GM12878 (cell line): ENCODE measurements at regions not wholly inside any gene's neighbourhood (a gene's known extent, or its start where the extent isn't known, plus 50 kb on each side); places are given as distances from the start of the nearest gene placed in this dataset.

Source experiments
- ATAC-seq: fragments of 200-7000 bp; cut with Tn5 transposase; 3 replicates; pipeline ENCODE4 v1.9.1; 2020; ENCODE audit warnings: mild to moderate bottlenecking, moderate library complexity
- BruUV-seq: library from RNA; stranded (reverse); fragments of 400-500 nt; replicated peaks from 2 replicates; lab custom pipeline; 2021; lab: Mats Ljungman, UMichigan
- CTCF ChIA-PET: fragments of 300-600 bp; sonication (Branson Sonifier 250); formaldehyde crosslinking; extraction: SDS; loops from one replicate; lab custom pipeline; 2021; ENCODE audit warnings: inconsistent platforms; lab: Yijun Ruan, JAX
- POLR2A ChIA-PET: fragments of 350-600 bp; formaldehyde crosslinking; extraction: SDS; loops from one replicate; lab custom pipeline; 2021; ENCODE audit warnings: inconsistent platforms; lab: Charles Lee
- RAD21 ChIA-PET: fragments of 300-600 bp; sonication (Branson Sonifier 250); formaldehyde crosslinking; loops from one replicate; lab custom pipeline; 2023; ENCODE audit warnings: antibody characterized with exemption; ENCODE audit not compliant: unreplicated experiment; lab: Charles Lee
- SMC1A ChIA-PET: fragments of 300-600 bp; sonication (Branson Sonifier 250); formaldehyde crosslinking; loops from one replicate; lab custom pipeline; 2023; ENCODE audit not compliant: unreplicated experiment, uncharacterized antibody; lab: Charles Lee
- DNase-seq: peaks from one replicate; pipeline ENCODE4 v3.0.0-alpha.2; 2011; ENCODE audit warnings: low read depth, low spot score
- FAIRE-seq: peaks from 3 replicates; lab custom pipeline; 2011; peaks lifted over from hg19 to GRCh38; lab: Jason Lieb, UNC
- H2AFZ ChIP-seq: 2 replicates; pipeline ENCODE4 v1.6.0; 2011; ENCODE audit warnings: low read depth, low read length, control low read depth; ENCODE audit not compliant: control insufficient read depth
- H3K27ac ChIP-seq: 2 replicates; pipeline ENCODE4 v1.5.1; 2011; ENCODE audit warnings: control low read depth; ENCODE audit not compliant: control insufficient read depth, insufficient read depth
- H3K27me3 ChIP-seq, 2 experiments: replicated peaks in 1 of 2; 2 replicates each; pipeline versions ENCODE4 v1.6.0 to v1.6.1; 2011; ENCODE audit warnings: low read length in 1 of 2; ENCODE audit not compliant: control insufficient read depth in 2 of 2, insufficient read depth in 2 of 2
- H3K36me3 ChIP-seq, 2 experiments: 2 replicates each; pipeline ENCODE4 v1.5.1; 2011; ENCODE audit warnings: low read length in 1 of 2; ENCODE audit not compliant: control insufficient read depth in 2 of 2, insufficient read depth in 2 of 2
- H3K4me1 ChIP-seq: 2 replicates; pipeline ENCODE4 v1.6.1; 2011; ENCODE audit warnings: mild to moderate bottlenecking, low read length, moderate library complexity, mixed read lengths; ENCODE audit not compliant: control insufficient read depth, insufficient read depth
- H3K4me2 ChIP-seq: 2 replicates; pipeline ENCODE4 v1.6.0; 2011; ENCODE audit warnings: control low read depth; ENCODE audit not compliant: control insufficient read depth, insufficient read depth
- H3K4me3 ChIP-seq: fragments of 200-600 bp; sonication (generic); 2 replicates; pipeline ENCODE4 v1.5.1; 2016
- H3K79me2 ChIP-seq: 2 replicates; pipeline ENCODE4 v1.6.0; 2011; ENCODE audit warnings: low read length; ENCODE audit not compliant: control insufficient read depth, insufficient read depth
- H3K9ac ChIP-seq: 2 replicates; pipeline ENCODE4 v1.8.0; 2011; ENCODE audit warnings: low read length, control low read depth, mixed read lengths; ENCODE audit not compliant: control insufficient read depth, insufficient read depth
- H3K9me3 ChIP-seq: replicated peaks from 3 replicates; pipeline ENCODE4 v1.5.1; 2011; ENCODE audit warnings: mild to moderate bottlenecking, low read length; ENCODE audit not compliant: control insufficient read depth, insufficient read depth
- H4K20me1 ChIP-seq: 2 replicates; pipeline ENCODE4 v1.6.0; 2011; ENCODE audit not compliant: control insufficient read depth, insufficient read depth
- ATF7 ChIP-seq: fragments of 450-650 bp; IDR thresholded peaks from 2 replicates; pipeline ENCODE4 v1.6.1; 2016; ENCODE audit warnings: low read depth, mild to moderate bottlenecking
- BRCA1 ChIP-seq: IDR thresholded peaks from 2 replicates; pipeline ENCODE4 v1.6.1; 2011; ENCODE audit warnings: low read depth, low read length, improper control_type of control experiment
- CHD4 ChIP-seq: fragments of 200-600 bp; sonication (generic); IDR thresholded peaks from 2 replicates; pipeline ENCODE4 v1.6.1; 2016; ENCODE audit warnings: mild to moderate bottlenecking
- HDGF ChIP-seq: fragments of 450-650 bp; IDR thresholded peaks from 2 replicates; pipeline ENCODE4 v1.6.1; 2016; ENCODE audit warnings: antibody characterized with exemption
- IKZF1 ChIP-seq: fragments of 450-650 bp; conservative IDR thresholded peaks from 2 replicates; pipeline ENCODE4 v1.6.1; 2017; ENCODE audit warnings: antibody characterized with exemption, mild to moderate bottlenecking
- IRF4 ChIP-seq: IDR thresholded peaks from 2 replicates; pipeline ENCODE4 v1.6.1; 2011; ENCODE audit warnings: low read depth, low read length
- MEF2A ChIP-seq: IDR thresholded peaks from 2 replicates; pipeline ENCODE4 v1.6.1; 2011; ENCODE audit warnings: low read depth, mild to moderate bottlenecking, low read length, moderate library complexity; ENCODE audit not compliant: insufficient read depth
- SP1 ChIP-seq: IDR thresholded peaks from one replicate; pipeline ENCODE4 v1.6.1; 2011; ENCODE audit warnings: low read depth, low read length
- WGBS: methylation state at CpG from one replicate; pipeline ENCODE4 v1.1.6; 2016; ENCODE audit warnings: low lambda C conversion rate; ENCODE audit not compliant: insufficient replicate concordance, insufficient coverage; ENCODE audit errors: missing lambda C conversion rate; 5-methylcytosine and 5-hydroxymethylcytosine counted together
- in situ Hi-C: fragments of 300-500 bp; cut with MboI; formaldehyde crosslinking; loops from 9 replicates; pipeline ENCODE4 v1.14.3; 2018; ENCODE audit warnings: mixed read lengths
- intact Hi-C: fragments of 100-400 bp; cut with micrococcal nuclease; formaldehyde crosslinking; loops from one replicate; pipeline ENCODE4 v1.14.2; 2022; ENCODE audit not compliant: unreplicated experiment
- TF ChIP-seq, protein P1 (sequence below): fragments of 450-650 bp; IDR thresholded peaks from 2 replicates; pipeline ENCODE4 v1.6.1; 2017; ENCODE audit warnings: mild to moderate bottlenecking
- TF ChIP-seq, protein P2 (sequence below): IDR thresholded peaks from 2 replicates; pipeline ENCODE4 v1.6.1; 2011; ENCODE audit warnings: low read depth, low read length, improper control_type of control experiment, borderline replicate concordance

DNA sequence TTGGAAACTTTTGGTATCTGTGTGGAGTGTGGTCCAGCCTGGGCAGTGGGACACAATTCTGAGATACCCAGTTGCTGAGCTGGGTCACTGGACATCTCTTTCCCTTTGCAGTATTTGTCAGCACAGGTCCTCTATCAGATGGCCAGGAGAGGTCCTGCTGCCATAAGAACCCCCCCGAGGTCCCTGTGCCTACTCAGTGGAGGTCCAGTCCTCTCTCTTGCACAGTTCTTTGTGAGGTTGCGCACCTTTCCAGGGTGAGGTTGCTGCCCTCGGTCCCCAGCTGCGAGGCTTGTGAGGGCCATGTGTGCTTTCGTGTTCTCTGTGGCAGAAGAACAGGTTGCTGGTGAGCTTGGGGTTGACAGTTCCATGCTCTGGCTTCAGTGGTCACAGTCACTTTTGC lies 320.6 kb downstream of the QKI start:
- H3K9ac ChIP-seq, result no peak overlapping the region
- ChIA-PET POLR2A (no interaction called here), RAD21 (no interaction called here), CTCF (no interaction called here), SMC1A (no interaction called here)
- no peaks in the 10 kb centered on the region for H4K20me1 ChIP-seq
- H3K4me3 ChIP-seq, result no peak overlapping the region
- DNase-seq (no peak), FAIRE-seq (no peak), ATAC-seq (no peak)
- no peaks in the 10 kb centered on the region for H3K27me3 ChIP-seq
- peaks cover 12% of the 10 kb centered on the region for H3K4me1 ChIP-seq
- H3K27ac ChIP-seq, result no peak overlapping the region
- H3K79me2 ChIP-seq, result no peaks in the 10 kb centered on the region
- BruUV-seq, result no TSS peak
- no peak for TF ChIP-seq MEF2A
- TF ChIP-seq CHD4, result no peak
- TF ChIP-seq SP1, result no peak
- TF ChIP-seq, protein P1, sequence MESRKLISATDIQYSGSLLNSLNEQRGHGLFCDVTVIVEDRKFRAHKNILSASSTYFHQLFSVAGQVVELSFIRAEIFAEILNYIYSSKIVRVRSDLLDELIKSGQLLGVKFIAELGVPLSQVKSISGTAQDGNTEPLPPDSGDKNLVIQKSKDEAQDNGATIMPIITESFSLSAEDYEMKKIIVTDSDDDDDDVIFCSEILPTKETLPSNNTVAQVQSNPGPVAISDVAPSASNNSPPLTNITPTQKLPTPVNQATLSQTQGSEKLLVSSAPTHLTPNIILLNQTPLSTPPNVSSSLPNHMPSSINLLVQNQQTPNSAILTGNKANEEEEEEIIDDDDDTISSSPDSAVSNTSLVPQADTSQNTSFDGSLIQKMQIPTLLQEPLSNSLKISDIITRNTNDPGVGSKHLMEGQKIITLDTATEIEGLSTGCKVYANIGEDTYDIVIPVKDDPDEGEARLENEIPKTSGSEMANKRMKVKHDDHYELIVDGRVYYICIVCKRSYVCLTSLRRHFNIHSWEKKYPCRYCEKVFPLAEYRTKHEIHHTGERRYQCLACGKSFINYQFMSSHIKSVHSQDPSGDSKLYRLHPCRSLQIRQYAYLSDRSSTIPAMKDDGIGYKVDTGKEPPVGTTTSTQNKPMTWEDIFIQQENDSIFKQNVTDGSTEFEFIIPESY, result no peak
- TF ChIP-seq BRCA1, result no peak
- no peak for TF ChIP-seq IKZF1
- TF ChIP-seq ATF7, result no peak
- TF ChIP-seq HDGF, result no peak
- no peak for TF ChIP-seq IRF4
- TF ChIP-seq, protein P2, sequence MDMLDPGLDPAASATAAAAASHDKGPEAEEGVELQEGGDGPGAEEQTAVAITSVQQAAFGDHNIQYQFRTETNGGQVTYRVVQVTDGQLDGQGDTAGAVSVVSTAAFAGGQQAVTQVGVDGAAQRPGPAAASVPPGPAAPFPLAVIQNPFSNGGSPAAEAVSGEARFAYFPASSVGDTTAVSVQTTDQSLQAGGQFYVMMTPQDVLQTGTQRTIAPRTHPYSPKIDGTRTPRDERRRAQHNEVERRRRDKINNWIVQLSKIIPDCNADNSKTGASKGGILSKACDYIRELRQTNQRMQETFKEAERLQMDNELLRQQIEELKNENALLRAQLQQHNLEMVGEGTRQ, result no peak
- H2AFZ ChIP-seq, result no peak overlapping the region
- in situ Hi-C loops, result no loop called here
- H3K4me2 ChIP-seq, result no peak overlapping the region
- H3K36me3 ChIP-seq, result no peaks in the 10 kb centered on the region
- intact Hi-C loops, result no loop called here
- peaks cover 1% of the 10 kb centered on the region; the same call in 2 of the 3 replicates for H3K9me3 ChIP-seq
- WGBS, result 81% methylated on average over 5 of the region's 5 CpGs
